CD4-positive, CD25-positive, alpha-beta regulatory T cell (primary cell): ENCODE measurements at regions not wholly inside any gene's neighbourhood (a gene's known extent, or its start where the extent isn't known, plus 50 kb on each side); places are given as distances from the start of the nearest gene placed in this dataset.
A peak's percentile ranks its signal among the peaks of the same experiment; 100 is the strongest.

ENCODE experiments used
- ATAC-seq, 2 donors: fragments of 150-1000 bp; cut with Tn5 transposase; one replicate each; pipeline ENCODE4 v1.10.0; 2021; ENCODE audit warnings: low read depth in 2 of 2, moderate number of reproducible peaks in 2 of 2, moderate library complexity in 1 of 2
- DNase-seq, 3 donors: peaks; one replicate each; pipeline versions ENCODE4 v3.0.0 to v3.0.0-alpha.2; 2012 to 2022; ENCODE audit warnings: mixed read lengths in 1 of 3
- H3K27ac ChIP-seq: one replicate; pipeline ENCODE4 v1.7.0; 2013; ENCODE audit warnings: mild to moderate bottlenecking, low read length; ENCODE audit not compliant: insufficient read depth, poor library complexity, severe bottlenecking
- H3K27me3 ChIP-seq: one replicate; pipeline ENCODE4 v1.7.0; 2013; ENCODE audit warnings: low read length; ENCODE audit not compliant: control insufficient read depth, insufficient read depth
- H3K36me3 ChIP-seq: one replicate; pipeline ENCODE4 v1.7.0; 2013; ENCODE audit warnings: mild to moderate bottlenecking, low read length, moderate library complexity; ENCODE audit not compliant: control insufficient read depth, insufficient read depth
- H3K4me1 ChIP-seq: 2 replicates; pipeline ENCODE4 v1.7.0; 2013; ENCODE audit warnings: mild to moderate bottlenecking, low read length; ENCODE audit not compliant: insufficient read depth, control insufficient read depth, poor library complexity, severe bottlenecking
- H3K4me3 ChIP-seq: one replicate; pipeline ENCODE4 v1.7.0; 2013; ENCODE audit warnings: low read depth, mild to moderate bottlenecking, low read length, moderate library complexity
- H3K9me3 ChIP-seq, 2 experiments: 1 replicate in 1 of 2; 2 replicates in 1 of 2; pipeline ENCODE4 v1.7.0; 2013; ENCODE audit warnings: low read length in 2 of 2, mild to moderate bottlenecking in 1 of 2, moderate library complexity in 1 of 2; ENCODE audit not compliant: control insufficient read depth in 2 of 2
- H3K27ac Mint-ChIP-seq, 3 donors: one replicate each; pipeline ENCODE4 v1.8.0; 2020 to 2022; ENCODE audit warnings: mild to moderate bottlenecking in 3 of 3, mixed read lengths in 3 of 3, moderate library complexity in 2 of 3
- H3K27me3 Mint-ChIP-seq: one replicate; pipeline ENCODE4 v1.8.0; 2022; ENCODE audit warnings: mild to moderate bottlenecking, mixed read lengths
- H3K36me3 Mint-ChIP-seq: one replicate; pipeline ENCODE4 v1.8.0; 2020; ENCODE audit warnings: mixed read lengths
- H3K4me1 Mint-ChIP-seq, 4 donors: one replicate each; pipeline ENCODE4 v1.8.0; 2020 to 2022; ENCODE audit warnings: mixed read lengths in 4 of 4, mild to moderate bottlenecking in 1 of 4
- H3K4me3 Mint-ChIP-seq, 4 donors: one replicate each; pipeline ENCODE4 v1.8.0; 2020 to 2022; ENCODE audit warnings: mild to moderate bottlenecking in 4 of 4, mixed read lengths in 4 of 4, moderate library complexity in 3 of 4
- H3K9me3 Mint-ChIP-seq, 7 donors: one replicate each; pipeline ENCODE4 v1.8.0; 2020 to 2022; ENCODE audit warnings: mixed read lengths in 7 of 7, mild to moderate bottlenecking in 3 of 7, moderate library complexity in 2 of 7

GRCh38 chr2:173552531-173552930 is 197.9 kb downstream of the CDCA7 start:
- Histone ChIP-seq H3K36me3 (no peaks in the 10 kb centered on the region), H3K4me1 (no peaks in the 10 kb centered on the region), H3K9me3 (no peaks in the 10 kb centered on the region), H3K4me3 (no peak overlapping the region), H3K27ac (no peak overlapping the region), H3K27me3 (peaks cover 6% of the 10 kb centered on the region)
- ATAC-seq (no peak), DNase-seq (no peak)
- Mint-ChIP-seq H3K27me3 (peaks cover 14% of the 10 kb centered on the region), H3K27ac (no peak overlapping the region), H3K4me1 (no peaks in the 10 kb centered on the region), H3K36me3 (no peaks in the 10 kb centered on the region), H3K4me3 (no peak overlapping the region), H3K9me3 (peaks cover 0 to 4% (median 2%) of the 10 kb centered on the region in 7 donors)

- Mint-ChIP-seq H3K27me3 (peaks cover 11% of the 10 kb centered on the region), H3K9me3 (peaks cover 0 to 5% (median 2%) of the 10 kb centered on the region in 7 donors), H3K27ac (no peak overlapping the region), H3K4me1 (no peaks in the 10 kb centered on the region), H3K4me3 (no peak overlapping the region), H3K36me3 (no peaks in the 10 kb centered on the region)
- no peak overlapping the region for H3K4me3 ChIP-seq
- DNase-seq, result no peak
- no peak for ATAC-seq
- H3K4me1 ChIP-seq, result no peaks in the 10 kb centered on the region
- no peaks in the 10 kb centered on the region for H3K9me3 ChIP-seq
- H3K27me3 ChIP-seq, result peaks cover 8% of the 10 kb centered on the region
- no peaks in the 10 kb centered on the region for H3K36me3 ChIP-seq
- no peak overlapping the region for H3K27ac ChIP-seq
Observed at GRCh38 chr2:173553593-173553992, 198.9 kb downstream of the CDCA7 start.

GRCh38 chr2:173555833-173556232 is 201.2 kb downstream of the CDCA7 start:
- Mint-ChIP-seq H3K27me3 (peaks cover 6% of the 10 kb centered on the region), H3K9me3 (peaks cover 0 to 5% (median 2%) of the 10 kb centered on the region in 7 donors), H3K4me3 (no peak overlapping the region), H3K27ac (no peak overlapping the region), H3K4me1 (peaks cover 0 to 7% (median 0%) of the 10 kb centered on the region in 4 donors), H3K36me3 (no peaks in the 10 kb centered on the region)
- Histone ChIP-seq H3K27ac (no peak overlapping the region), H3K27me3 (peaks cover 9% of the 10 kb centered on the region), H3K9me3 (no peaks in the 10 kb centered on the region), H3K4me1 (no peaks in the 10 kb centered on the region), H3K36me3 (no peaks in the 10 kb centered on the region), H3K4me3 (no peak overlapping the region)
- no peak for DNase-seq
- ATAC-seq, result no peak

GRCh38 chr2:173556816-173557215 is 202.1 kb downstream of the CDCA7 start:
- Mint-ChIP-seq H3K4me3 (no peak overlapping the region), H3K36me3 (no peaks in the 10 kb centered on the region), H3K27me3 (peaks cover 6% of the 10 kb centered on the region), H3K9me3 (peaks cover 0 to 7% (median 0%) of the 10 kb centered on the region in 7 donors), H3K4me1 (peaks cover 0 to 7% (median 0%) of the 10 kb centered on the region in 4 donors), H3K27ac (no peak overlapping the region)
- peaks cover 9% of the 10 kb centered on the region for H3K27me3 ChIP-seq
- no peaks in the 10 kb centered on the region for H3K4me1 ChIP-seq
- no peak overlapping the region for H3K27ac ChIP-seq
- no peak overlapping the region for H3K4me3 ChIP-seq
- H3K9me3 ChIP-seq, result no peaks in the 10 kb centered on the region
- ATAC-seq (no peak), DNase-seq (no peak)
- H3K36me3 ChIP-seq, result no peaks in the 10 kb centered on the region

- no peak for ATAC-seq
- H3K4me3 Mint-ChIP-seq, result no peak overlapping the region
- H3K4me1 Mint-ChIP-seq, result peaks cover 0 to 7% (median 0%) of the 10 kb centered on the region in 4 donors
Observed at GRCh38 chr2:173557497-173557896, 202.8 kb downstream of the CDCA7 start.

GRCh38 chr2:173567493-173567892 is 212.8 kb downstream of the CDCA7 start:
- H3K27ac Mint-ChIP-seq, result no peak overlapping the region
- no peak overlapping the region for H3K27ac ChIP-seq
- peaks cover 0 to 3% (median 1%) of the 10 kb centered on the region in 4 donors for H3K4me1 Mint-ChIP-seq
- no peaks in the 10 kb centered on the region for H3K36me3 Mint-ChIP-seq
- no peaks in the 10 kb centered on the region for H3K4me1 ChIP-seq
- no peak for DNase-seq
- H3K4me3 Mint-ChIP-seq, result no peak overlapping the region
- H3K27me3 Mint-ChIP-seq, result peaks cover 14% of the 10 kb centered on the region
- no peak overlapping the region for H3K4me3 ChIP-seq
- H3K27me3 ChIP-seq, result peaks cover 2% of the 10 kb centered on the region
- H3K9me3 ChIP-seq, result no peaks in the 10 kb centered on the region
- peaks cover 0 to 13% (median 0%) of the 10 kb centered on the region in 7 donors for H3K9me3 Mint-ChIP-seq
- no peaks in the 10 kb centered on the region for H3K36me3 ChIP-seq
- no peak for ATAC-seq

More at GRCh38 chr2:173557497-173557896, 202.8 kb downstream of the CDCA7 start:
- Mint-ChIP-seq H3K27me3 (peaks cover 6% of the 10 kb centered on the region), H3K27ac (no peak overlapping the region), H3K36me3 (no peaks in the 10 kb centered on the region), H3K9me3 (peaks cover 0 to 7% (median 0%) of the 10 kb centered on the region in 7 donors)
- Histone ChIP-seq H3K27me3 (peaks cover 9% of the 10 kb centered on the region), H3K9me3 (no peaks in the 10 kb centered on the region), H3K4me3 (no peak overlapping the region), H3K36me3 (no peaks in the 10 kb centered on the region), H3K4me1 (no peaks in the 10 kb centered on the region), H3K27ac (no peak overlapping the region)
- DNase-seq, result no peak

- Mint-ChIP-seq H3K27ac (no peak overlapping the region), H3K4me1 (peaks cover 0 to 3% (median 1%) of the 10 kb centered on the region in 4 donors), H3K9me3 (peaks cover 0 to 10% (median 0%) of the 10 kb centered on the region in 7 donors), H3K27me3 (peaks cover 14% of the 10 kb centered on the region), H3K36me3 (no peaks in the 10 kb centered on the region), H3K4me3 (no peak overlapping the region)
- H3K9me3 ChIP-seq, result no peaks in the 10 kb centered on the region
- H3K4me3 ChIP-seq, result no peak overlapping the region
- H3K27me3 ChIP-seq, result peaks cover 2% of the 10 kb centered on the region
- DNase-seq (peak in 1 of 3 donors; percentile 20), ATAC-seq (no peak)
- no peaks in the 10 kb centered on the region for H3K36me3 ChIP-seq
- H3K27ac ChIP-seq, result no peak overlapping the region
- H3K4me1 ChIP-seq, result no peaks in the 10 kb centered on the region
Observed at GRCh38 chr2:173568054-173568453, 213.4 kb downstream of the CDCA7 start.

GRCh38 chr2:173571021-173571821 is 216.5 kb downstream of the CDCA7 start:
- Histone ChIP-seq H3K4me3 (no peak overlapping the region), H3K4me1 (no peaks in the 10 kb centered on the region), H3K9me3 (no peaks in the 10 kb centered on the region), H3K36me3 (no peaks in the 10 kb centered on the region), H3K27ac (no peak overlapping the region), H3K27me3 (no peaks in the 10 kb centered on the region)
- no peaks in the 10 kb centered on the region for H3K36me3 Mint-ChIP-seq
- DNase-seq (no peak), ATAC-seq (no peak)
- H3K4me3 Mint-ChIP-seq, result no peak overlapping the region
- H3K4me1 Mint-ChIP-seq, result peaks cover 0 to 3% (median 1%) of the 10 kb centered on the region in 4 donors
- peaks cover 0 to 6% (median 2%) of the 10 kb centered on the region in 7 donors for H3K9me3 Mint-ChIP-seq
- peaks cover 19% of the 10 kb centered on the region for H3K27me3 Mint-ChIP-seq
- H3K27ac Mint-ChIP-seq, result no peak overlapping the region
